Ovary (tissue), 3 donors: ENCODE measurements at regions not wholly inside any gene's neighbourhood (a gene's known extent, or its start where the extent isn't known, plus 50 kb on each side); places are given as distances from the start of the nearest gene placed in this dataset.

Experiments
- POLR2A ChIP-seq: fragments of 450-650 bp; IDR thresholded peaks from one replicate; pipeline ENCODE4 v1.6.1; 2017; ENCODE audit warnings: antibody characterized with exemption, mild to moderate bottlenecking, moderate library complexity
- TF ChIP-seq, protein P1 (sequence below), 3 donors: fragments of 450-650 bp in 2 of 3; fragments of 200-600 bp in 1 of 3; IDR thresholded peaks; one replicate each; pipeline versions ENCODE4 v1.5.1 to v1.8.0; 2016 to 2022; ENCODE audit warnings: antibody characterized with exemption in 3 of 3, mild to moderate bottlenecking in 1 of 3
- donor health status: DM: no; HTN: no; CAD: no.

DNA sequence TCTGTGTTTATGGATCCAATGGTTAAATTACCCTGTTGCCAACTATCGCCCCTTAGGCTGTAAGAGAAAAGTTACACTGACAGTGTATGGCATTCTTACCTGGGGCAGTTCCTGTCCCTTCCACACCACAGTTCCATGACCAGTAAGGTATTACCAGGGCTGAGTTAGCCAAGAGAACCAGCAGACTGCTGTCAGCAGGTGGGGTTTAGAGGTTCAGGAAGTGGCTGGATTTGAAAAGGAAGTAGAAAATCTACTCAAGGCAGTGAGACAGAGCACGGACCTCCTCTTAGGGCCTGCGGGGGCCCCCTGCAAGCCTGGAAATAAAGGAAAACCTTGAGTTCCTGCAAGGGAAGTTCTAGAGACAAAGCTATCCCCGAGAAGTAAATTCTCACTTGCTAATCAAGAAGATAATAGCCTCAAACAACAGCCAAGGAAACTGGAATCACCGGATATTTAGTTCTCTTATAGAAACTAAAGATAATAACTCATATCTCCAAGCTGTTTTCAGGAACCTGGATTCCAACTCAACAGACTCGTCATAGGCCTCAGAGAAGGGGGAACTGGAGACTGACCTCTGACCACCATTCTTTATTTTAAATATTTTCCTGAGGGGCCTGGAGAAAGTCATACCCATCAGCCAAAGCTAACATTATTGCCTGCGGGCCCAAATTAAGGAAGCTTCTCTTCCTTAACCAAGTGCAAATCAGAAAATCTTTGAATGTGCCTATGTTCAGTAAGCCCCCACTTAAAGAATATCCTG lies 161.7 kb downstream of the ANXA2 start:
- no peak for TF ChIP-seq POLR2A
- TF ChIP-seq, protein P1, sequence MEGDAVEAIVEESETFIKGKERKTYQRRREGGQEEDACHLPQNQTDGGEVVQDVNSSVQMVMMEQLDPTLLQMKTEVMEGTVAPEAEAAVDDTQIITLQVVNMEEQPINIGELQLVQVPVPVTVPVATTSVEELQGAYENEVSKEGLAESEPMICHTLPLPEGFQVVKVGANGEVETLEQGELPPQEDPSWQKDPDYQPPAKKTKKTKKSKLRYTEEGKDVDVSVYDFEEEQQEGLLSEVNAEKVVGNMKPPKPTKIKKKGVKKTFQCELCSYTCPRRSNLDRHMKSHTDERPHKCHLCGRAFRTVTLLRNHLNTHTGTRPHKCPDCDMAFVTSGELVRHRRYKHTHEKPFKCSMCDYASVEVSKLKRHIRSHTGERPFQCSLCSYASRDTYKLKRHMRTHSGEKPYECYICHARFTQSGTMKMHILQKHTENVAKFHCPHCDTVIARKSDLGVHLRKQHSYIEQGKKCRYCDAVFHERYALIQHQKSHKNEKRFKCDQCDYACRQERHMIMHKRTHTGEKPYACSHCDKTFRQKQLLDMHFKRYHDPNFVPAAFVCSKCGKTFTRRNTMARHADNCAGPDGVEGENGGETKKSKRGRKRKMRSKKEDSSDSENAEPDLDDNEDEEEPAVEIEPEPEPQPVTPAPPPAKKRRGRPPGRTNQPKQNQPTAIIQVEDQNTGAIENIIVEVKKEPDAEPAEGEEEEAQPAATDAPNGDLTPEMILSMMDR (IDR thresholded peaks at IDR 0.05) = no peak
